NCI-H1694 treated with DMSO at 0.1 percent for 48 hours (cell line): ENCODE measurements at regions not wholly inside any gene's neighbourhood (a gene's known extent, or its start where the extent isn't known, plus 50 kb on each side); places are given as distances from the start of the nearest gene placed in this dataset.
"Not testable (repeated sequence)": the region's sequence is repeated elsewhere in the genome, so short reads cannot be mapped to it uniquely, and the experiment has no call there.

Source experiments
- DNase-seq: peaks from one replicate; lab custom pipeline; 2025; lab: John Stamatoyannopoulos, UW

DNA sequence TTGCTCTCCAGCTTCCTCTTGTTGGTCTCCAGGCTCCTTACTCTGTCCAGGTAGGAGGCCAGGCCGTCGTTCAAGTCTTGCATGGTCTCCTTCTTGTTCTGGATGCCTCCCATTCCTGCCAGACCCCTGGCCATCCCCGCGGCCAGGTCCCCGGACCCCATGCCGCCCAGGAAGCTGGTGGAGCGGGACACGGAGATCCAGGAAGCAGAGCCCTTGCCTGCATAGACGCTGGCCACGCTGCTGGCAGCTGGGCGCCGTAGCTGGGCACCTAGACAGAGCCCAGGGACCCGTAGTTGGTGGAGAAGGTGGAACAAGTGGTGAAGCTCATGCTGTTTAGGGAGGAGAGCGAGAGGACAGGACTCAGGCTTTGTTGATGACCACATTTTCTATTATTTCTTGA, 1584.0 kb upstream of the ACO1 start:
- no peak for DNase-seq

DNA sequence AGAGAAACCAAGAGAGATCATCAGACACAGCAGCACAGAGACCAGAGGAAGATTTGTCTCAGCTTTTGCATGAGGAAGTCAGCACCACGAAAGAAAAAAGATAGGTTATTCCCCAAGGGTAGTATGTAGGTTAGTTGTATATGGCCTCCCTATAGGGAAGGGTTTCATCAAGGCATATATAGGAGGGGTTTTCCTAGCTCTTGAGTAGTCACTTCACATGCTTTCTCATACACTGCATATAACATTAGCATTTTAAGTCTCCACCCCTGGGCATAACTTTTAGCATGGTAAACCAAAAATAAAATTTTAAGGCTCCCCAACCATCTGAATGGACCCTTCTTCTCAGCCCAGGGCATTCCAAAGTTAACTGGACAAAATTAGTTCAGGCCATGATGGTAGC, 1571.6 kb upstream of the ACO1 start:
- no peak for DNase-seq

DNA sequence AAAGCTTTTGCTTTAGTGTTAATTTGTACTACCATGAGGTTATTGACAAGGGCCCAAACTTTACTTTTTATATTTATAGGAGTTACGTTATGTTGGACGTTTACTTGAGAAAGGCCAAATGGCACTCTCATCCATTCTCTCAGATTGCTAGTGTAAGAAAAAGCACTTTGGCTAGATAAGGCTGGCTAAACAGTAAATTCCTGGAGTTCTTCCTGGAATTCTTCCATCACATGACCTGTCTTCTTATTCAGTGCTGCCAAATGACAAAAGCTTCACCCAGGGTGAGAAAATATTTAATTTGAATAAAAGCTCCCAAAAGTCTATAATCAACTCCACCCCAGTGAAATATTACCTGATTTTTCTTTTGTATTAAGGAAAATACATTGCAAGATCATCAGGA, 1568.9 kb upstream of the ACO1 start:
- DNase-seq, result no peak

DNA sequence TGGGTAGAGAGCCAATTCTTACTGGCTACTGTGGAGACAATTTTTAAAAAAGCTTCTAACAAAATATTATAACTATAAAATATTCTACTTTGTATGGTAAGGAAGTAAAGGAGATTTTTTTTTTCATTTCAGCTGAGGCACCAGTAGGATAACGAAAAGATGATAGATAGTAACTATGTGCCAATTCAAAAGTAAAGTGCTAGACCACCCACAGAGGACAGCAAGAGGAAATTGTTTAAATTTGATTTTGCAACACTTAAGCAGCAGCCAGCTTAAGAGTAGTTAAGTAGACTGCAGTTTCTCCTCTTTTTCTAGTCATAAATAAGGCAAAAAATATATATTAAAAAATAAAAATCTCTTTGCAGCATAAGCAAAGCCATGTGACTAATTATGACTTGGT, 1539.3 kb upstream of the ACO1 start:
- no peak for DNase-seq

DNA sequence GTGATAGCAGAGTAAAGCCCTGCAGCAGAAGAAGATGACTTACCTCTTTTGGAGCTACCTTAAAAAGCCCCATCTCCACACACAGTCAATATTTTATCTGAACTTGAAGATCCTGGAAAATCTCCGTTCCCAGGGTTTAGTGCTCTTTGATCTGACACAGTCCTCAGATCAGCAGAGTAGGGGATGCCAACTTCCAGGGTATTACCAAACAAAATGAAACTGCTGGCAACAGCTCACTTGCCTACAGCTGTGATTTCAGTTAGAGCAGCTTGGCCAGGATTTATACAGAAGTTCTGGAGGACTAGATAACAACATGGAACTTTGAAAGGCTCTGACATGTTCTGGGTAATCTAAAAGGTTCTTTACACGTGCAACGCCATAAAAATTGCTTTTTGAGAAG, 1537.8 kb upstream of the ACO1 start:
- DNase-seq, result peak; percentile 16

DNA sequence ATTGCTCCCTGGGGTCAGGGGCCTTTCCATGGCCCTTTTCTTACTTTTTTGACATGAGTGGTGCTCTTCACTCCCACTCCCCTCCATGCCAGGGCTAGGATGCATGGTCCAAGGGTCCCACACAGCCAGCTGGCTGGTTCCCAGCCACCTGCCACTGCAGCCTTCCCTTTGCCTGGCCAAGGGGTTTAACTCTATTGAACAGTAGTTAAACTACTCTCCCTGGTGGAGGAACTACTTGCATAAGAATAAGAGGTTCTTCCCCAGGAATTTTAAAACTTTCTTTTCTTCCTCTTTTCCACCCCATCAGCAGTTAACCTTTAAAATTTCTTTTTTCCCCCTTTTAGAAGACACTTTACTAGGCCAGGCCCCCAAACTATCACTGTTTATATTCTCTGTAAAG, 1532.8 kb upstream of the ACO1 start:
- no peak for DNase-seq

DNA sequence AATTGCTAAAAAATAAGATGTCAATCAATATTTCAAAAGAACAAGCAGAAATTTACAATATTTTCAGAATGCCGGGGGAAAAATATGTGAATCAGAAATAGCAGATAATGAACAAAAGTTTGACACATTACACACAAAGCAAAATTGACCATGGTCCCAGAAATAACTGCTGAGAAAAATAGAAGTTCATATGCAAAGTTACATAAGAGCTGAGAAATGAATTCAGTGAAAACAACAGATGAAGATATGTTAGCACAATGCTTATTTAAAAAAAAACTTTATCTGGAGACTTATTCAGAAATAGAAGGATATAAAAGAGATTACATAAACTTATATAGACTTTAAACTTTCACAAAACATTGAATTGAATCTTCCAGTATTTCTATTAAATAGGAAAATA, 1483.7 kb upstream of the ACO1 start:
- no peak for DNase-seq

DNA sequence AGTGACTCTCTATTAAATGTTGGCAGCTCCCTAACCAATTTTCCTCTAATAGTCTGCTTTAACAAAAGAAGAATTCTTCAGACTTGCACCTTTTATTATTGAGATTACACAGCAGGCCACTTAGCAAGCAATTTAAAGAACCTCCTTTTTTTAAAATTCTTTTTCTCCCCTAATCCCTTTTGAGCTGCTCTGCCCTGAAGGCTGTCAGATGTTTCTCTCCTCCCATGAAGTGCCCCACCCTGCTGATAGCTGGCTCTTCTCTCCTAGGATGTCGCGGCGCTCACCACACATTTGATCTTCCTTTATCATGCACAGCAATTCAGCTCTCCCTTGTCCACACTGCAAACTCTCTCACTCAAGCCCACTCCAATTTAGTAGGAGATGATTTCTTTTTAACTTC, 1471.1 kb upstream of the ACO1 start:
- no peak for DNase-seq

DNA sequence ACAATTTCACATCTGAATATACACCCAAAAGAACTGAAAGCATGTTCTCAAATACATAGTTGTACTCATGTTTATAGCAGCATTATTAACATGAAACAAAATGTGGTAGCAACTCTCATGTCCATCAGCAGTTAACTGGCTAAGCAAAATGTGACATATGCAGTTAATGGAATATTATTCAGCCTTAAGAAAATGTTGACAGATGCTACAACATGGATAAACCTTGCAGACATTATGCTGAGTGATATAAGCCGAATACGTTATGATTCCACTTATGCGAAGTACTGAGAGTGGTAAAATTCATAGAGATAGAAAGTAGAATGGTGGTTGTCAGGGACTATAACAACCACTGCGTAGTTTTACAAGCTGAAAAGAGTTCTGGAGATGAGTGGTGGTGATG, 1469.0 kb upstream of the ACO1 start:
- no peak for DNase-seq

DNA sequence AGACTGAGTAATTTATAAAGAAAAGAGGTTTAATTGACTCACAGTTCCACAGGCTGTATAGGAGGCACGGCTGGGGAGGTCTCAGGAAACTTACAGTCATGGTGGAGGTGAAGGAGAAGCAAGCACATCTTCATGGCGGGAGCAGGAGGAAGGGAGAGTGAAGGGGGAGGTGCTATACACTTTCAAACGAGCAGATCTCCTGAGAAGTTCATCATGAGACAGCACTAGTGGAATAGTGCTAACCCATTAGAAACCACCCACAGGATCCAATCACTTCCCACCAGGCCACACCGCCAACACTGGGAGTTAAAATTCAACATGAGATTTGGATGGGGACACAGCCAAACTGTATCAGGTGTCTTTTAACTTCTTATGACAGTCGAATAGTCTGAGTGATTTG, 1459.3 kb upstream of the ACO1 start:
- DNase-seq, result no peak

DNA sequence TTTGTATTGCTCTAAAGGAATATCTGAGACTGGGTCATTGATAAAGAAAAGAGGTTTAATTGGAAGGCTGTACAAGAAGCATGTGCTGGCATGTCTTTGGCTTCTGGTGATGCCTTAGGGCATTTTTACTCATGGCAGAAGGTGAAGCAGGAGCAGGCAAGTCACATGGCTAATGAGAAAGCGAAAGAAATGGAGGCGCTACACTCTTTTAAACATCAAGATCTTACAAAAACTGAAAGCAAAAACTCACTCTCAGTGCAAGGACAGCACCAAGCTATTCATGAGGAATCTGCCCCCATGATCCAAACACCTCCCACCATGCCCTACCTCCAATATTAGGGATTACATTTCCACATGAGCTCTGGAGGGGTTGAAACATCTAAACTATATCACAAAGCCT, 1458.8 kb upstream of the ACO1 start:
- DNase-seq, result no peak

DNA sequence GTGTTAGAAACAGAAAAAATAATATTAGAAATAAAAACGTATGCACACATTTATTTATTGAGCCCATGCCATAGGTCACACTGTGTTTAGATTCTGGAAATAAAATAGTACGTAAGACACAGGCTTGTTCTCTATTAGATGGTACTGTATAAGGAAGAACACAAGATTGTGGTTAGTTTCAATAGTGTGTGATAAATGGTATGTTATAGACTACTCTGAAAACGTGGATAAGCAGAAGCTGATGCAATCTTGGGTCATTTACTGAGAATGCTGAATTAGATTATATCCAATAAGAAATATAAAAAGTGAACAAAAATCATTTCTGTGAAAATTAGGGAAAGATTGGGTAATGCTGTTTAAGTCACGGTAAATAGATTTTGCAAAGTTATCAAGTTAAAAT, 1456.4 kb upstream of the ACO1 start:
- no peak for DNase-seq

DNA sequence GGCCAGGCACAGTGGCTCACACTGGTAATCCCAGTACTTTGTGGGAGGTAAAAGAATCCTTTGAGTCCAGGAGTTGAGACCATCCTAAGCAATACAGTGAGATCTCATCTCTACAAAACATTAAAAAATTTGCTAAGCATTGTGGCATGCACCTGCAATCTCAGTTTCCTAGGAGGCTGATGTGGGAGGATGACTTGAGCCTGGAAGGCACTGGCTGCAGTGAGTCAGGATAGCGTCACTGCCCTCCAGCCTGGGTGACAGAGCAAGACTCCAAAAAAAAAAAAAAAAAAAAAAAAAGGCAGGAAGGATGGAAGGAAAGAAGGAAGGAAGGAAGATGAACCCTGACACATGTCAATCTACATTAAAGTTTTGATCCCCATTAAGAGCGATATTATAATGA, 1452.2 kb upstream of the ACO1 start:
- no peak for DNase-seq

DNA sequence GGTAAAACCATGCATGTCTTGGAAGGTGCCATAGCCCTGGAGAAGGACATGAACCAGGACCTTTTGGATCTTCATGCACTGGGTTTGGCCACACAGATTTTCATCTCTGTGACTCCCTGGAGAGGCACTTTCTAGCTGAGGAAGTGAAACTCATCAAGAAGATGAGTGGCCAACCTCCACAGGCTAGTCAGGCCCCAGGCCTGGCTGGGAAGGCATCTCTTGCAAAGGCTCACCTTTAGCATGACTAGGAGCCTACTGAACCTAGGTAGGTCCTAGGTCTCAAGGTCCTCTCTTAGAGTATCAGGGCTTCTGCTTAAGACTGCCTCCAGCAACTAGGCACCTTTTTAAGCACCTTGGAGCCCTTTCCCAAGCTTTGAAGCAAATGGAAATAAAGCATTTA, 1448.7 kb upstream of the ACO1 start:
- no peak for DNase-seq

DNA sequence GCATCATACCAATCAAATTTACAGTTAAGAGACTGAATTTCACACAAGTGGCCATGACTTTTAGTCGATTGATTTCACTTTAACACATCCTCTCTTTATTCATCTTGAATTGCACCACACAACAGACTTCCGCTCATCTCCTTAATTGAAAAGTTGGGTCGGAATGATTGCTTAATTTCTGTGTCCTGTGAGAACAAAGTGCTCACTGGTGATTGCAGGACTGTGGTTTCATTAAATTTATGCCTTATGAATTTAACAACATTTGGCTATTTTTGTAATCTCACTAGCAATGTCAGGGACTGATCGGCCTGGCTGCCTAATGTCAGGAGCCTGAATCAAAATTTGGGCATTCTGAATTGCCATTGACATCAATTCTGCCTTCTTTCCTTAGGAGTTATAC, 1447.3 kb upstream of the ACO1 start:
- DNase-seq, result no peak

DNA sequence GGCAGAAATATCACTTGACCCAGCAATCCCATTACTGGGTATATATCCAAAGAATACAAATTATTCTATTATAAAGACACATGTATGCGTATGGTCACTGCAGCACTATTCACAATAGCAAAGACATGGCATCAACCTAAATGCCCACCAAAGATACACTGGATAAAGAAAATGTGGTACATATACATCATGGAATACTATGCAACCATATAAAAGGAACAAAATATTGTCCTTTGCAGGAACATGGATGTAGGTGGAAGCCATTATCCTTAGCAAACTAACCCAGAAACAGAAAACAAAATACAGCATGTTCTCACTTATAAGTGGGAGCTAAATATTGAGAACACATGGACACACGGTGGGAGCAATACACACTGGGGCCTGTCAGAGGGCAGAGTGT, 1441.6 kb upstream of the ACO1 start:
- DNase-seq, result not testable (repeated sequence)

DNA sequence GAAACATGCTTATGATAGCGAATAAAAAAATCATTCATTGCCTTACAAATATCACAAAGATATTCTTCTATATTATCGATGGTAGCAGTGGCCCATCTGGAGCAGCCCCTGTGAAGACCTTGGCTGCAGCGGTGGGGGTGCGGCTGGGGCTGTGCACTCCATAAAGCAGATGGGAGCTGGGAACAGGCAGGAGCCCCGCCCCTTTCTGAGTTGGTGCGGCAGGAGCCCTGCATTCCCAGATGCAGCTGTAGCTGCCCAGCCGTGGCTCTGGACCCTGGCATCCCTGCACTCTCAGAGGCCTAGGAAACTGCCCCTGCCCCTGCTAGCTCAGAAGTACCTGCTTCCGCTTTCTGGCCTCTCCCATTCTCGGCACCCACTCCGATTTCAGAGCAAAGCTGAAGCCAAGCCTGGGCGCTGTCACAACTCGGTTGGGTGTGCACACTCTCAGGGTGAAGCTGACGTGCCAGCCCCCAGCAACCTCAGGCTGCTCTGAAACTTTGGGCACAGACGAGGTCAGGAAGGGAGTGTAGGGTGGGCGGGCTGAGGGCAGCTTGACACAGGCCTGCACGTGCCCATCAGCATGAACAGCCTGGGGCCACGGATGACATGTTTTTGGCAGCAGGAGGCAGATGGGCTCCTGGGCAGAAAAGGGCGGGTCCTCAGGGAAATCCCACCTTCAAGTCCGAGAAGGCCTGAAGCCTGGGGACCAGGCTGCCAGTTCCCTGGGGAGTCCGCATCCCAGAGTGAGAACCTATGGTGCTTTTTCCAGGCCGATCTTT, 1440.8 kb upstream of the ACO1 start:
- DNase-seq, result no peak

DNA sequence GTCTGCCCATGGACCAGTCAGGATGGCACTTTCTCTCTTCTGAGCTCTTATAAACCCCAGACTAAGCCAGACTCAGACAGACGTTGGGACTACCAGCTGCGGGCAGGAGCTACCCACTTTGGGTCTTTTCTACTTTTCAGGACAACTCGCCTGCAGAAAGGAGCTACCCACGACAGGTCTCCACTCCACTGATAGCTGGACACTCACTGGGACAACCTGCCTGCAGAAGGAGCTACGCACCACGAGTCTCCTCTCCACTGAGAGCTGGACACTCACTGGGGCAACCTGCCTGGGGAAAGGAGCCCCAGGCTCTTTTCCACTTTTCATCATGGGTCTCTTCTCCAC, 1440.2 kb upstream of the ACO1 start:
- no peak for DNase-seq

DNA sequence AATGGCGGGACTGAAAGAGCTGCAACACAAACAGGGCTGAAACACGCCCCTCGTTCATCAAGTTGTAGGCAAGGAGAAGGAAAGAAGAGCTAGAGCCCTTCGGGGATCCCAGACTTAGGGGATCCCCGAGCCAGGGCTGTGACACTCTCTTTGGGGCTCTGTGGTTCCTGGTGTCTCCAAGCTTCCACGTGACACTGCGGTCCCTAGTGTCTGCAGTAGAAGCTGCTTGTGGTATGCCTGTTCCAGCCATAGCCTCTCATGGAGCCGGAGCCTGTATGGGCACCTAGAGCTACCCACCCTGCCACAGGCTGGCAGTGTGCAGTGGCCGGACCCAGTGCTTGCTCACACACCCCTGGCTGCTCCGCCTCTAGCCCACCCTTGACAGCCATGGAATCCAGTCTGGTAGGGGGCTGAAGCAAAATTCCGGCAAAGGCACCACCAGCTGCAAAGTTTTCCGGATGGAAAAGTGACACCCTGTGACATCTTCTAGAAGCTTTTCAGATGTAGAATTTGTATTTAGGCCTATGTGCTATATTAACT, 1439.6 kb upstream of the ACO1 start:
- no peak for DNase-seq

DNA sequence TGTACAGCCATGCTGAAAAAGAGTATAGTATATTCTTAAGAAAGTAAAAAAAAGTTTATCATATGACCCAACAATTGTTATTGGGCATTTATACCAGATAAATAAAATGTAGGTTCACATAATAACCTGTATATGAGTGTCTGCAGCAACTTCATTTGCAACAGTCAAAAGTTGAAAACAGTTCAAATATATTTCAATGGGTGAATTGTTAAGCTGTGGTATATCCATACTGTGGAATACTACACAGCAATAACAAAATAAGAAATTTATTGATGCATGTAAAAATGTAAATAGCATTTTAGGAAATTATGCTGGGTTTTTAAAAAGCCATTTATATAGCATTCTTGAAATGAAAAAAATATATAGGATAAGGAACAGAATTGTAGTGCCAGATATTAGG, 1420.1 kb upstream of the ACO1 start:
- DNase-seq, result no peak

DNA sequence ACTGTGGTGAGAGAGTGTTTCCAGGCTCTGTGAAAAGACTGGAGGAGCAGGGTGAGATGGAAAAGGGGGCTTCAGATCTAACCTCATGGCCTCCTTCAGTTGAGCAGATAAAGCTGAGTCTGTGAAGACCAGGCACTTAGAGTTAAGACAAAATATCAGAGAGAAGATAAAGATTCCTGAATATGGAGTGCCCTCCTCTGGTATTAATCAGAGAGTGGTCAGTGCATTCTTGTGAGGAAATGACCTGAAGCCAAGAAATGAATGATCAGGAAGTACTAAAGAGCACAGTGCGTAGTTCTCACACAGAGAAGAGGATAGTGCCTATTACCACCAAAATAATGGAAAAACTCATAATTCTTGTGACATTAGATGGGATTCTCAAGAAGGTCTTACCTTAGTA, 1417.0 kb upstream of the ACO1 start:
- DNase-seq, result no peak

DNA sequence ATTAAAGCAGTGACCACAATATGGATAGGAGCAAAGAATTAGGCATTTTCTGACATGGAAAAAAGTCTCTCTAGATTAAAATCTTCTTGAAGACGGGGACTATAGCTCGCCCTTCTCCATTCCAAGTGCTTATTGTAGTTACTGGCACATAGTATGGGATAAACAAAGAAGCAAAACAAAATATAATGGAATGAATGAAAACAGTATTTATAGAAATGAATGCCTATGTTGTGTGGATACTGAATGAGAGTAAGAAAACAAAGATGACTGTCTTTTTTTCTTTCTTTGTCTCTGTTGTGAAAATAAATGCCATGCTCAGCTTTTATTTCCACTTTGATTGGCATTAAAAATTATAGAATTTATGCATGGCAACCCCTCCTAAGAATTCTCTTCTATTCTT, 1414.3 kb upstream of the ACO1 start:
- no peak for DNase-seq

DNA sequence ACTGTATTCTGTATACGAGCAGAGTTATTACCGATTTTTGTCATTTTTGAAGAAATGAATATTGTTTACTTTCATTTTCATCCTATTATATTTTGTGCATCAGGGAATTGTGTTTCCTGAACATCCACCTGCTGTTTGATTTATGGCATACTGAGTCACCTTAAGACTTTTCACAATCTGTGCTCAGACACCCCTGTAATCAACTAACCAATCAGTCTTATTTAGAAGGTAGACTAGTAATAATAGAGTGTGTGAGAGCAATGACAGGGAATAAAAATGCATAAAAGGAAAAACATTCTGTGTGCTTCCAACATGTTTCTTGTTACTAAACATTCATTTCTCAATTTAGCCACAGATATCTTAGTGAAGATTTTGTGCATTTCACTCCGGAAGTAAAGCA, 1413.6 kb upstream of the ACO1 start:
- no peak for DNase-seq

DNA sequence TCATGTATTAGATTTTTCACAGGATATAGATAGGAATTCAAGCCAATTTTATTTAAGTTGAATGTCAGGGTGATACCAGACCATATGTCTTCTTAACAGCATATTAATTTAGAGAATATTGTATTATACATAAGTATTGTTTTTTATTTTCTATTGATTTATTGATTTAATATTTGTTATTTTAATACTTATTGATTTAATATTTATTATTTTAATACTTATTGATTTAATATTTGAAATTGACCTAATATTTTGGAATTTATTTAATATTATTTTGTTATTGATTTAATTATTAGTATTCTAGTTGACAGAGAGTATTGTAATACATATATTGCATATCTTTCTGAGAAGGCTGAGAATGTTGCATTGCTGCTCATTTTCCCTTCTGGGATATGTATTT, 1411.8 kb upstream of the ACO1 start:
- no peak for DNase-seq

DNA sequence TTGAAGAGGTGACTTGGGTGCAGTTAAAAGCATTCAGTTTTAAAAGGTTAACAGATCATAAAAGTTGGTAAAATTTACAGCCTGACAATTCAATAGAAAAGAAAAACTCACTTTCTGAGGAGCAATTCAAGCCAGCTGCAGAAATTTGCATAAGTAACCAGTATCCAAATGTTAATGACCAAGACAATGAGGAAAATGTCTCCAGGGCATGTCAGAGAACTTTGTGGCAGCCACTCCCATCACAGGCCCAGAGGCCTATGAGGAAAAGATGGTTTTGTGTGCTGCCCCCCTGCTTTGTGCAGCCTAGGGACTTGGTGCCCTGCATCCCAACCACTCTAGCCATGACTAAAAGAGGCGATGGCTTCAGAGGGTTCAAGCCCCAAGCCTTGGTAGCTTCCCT, 1406.5 kb upstream of the ACO1 start:
- DNase-seq, result no peak
